IMR-90 (cell line): ENCODE measurements at regions not wholly inside any gene's neighbourhood (a gene's known extent, or its start where the extent isn't known, plus 50 kb on each side); places are given as distances from the start of the nearest gene placed in this dataset.

Experiments used
- ATAC-seq: fragments of 200-7000 bp; cut with Tn5 transposase; 2 replicates; pipeline ENCODE4 v1.9.1; 2020; ENCODE audit warnings: low read depth, mild to moderate bottlenecking, moderate library complexity
- BruUV-seq: library from RNA; stranded (reverse); fragments of 400-500 nt; replicated peaks from 2 replicates; lab custom pipeline; 2021; lab: Mats Ljungman, UMichigan
- CTCF ChIA-PET: fragments of 300-600 bp; formaldehyde crosslinking; extraction: SDS; loops from one replicate; lab custom pipeline; 2021; ENCODE audit warnings: antibody characterized with exemption; lab: Yijun Ruan, JAX
- POLR2A ChIA-PET: fragments of 300-600 bp; sonication (Branson Sonifier 250); formaldehyde crosslinking; loops from one replicate; lab custom pipeline; 2022; ENCODE audit warnings: antibody characterized with exemption; ENCODE audit not compliant: unreplicated experiment; lab: Charles Lee
- DNase-seq: peaks from one replicate; pipeline ENCODE4 v3.0.0; 2013
- H2AFZ ChIP-seq: replicated peaks from 2 replicates; pipeline ENCODE3; 2013; ENCODE audit warnings: low read length, mild to moderate bottlenecking; ENCODE audit not compliant: poor library complexity
- H2AK5ac ChIP-seq: 2 replicates; pipeline ENCODE4 v1.6.1; 2013; ENCODE audit warnings: low read depth, low read length, inconsistent platforms
- H2AK9ac ChIP-seq: replicated peaks from 2 replicates; pipeline ENCODE3; 2013; ENCODE audit warnings: mild to moderate bottlenecking, low read depth, low read length, moderate library complexity; ENCODE audit not compliant: poor library complexity
- H2BK120ac ChIP-seq: 2 replicates; pipeline ENCODE4 v1.6.1; 2013; ENCODE audit warnings: low read depth, low read length, inconsistent platforms
- H2BK15ac ChIP-seq: 3 replicates; pipeline ENCODE4 v1.6.1; 2013; ENCODE audit warnings: low read depth, low read length, inconsistent platforms
- H2BK20ac ChIP-seq: 2 replicates; pipeline ENCODE4 v1.6.1; 2013; ENCODE audit warnings: low read depth, mild to moderate bottlenecking, inconsistent platforms, low read length, moderate library complexity
- H2BK5ac ChIP-seq: 2 replicates; pipeline ENCODE4 v1.6.1; 2013; ENCODE audit warnings: mild to moderate bottlenecking, low read depth, low read length, inconsistent platforms; ENCODE audit not compliant: poor library complexity, severe bottlenecking
- H3K14ac ChIP-seq: replicated peaks from 2 replicates; pipeline ENCODE4 v1.6.1; 2013; ENCODE audit warnings: low read depth, low read length, inconsistent platforms
- H3K18ac ChIP-seq: 2 replicates; pipeline ENCODE4 v1.6.1; 2013; ENCODE audit warnings: low read depth, low read length, control low read depth
- H3K23ac ChIP-seq: 2 replicates; pipeline ENCODE4 v1.6.1; 2013; ENCODE audit warnings: low read depth, low read length, inconsistent platforms
- H3K27ac ChIP-seq: 2 replicates; pipeline ENCODE4 v1.5.1; 2013; ENCODE audit warnings: mild to moderate bottlenecking, control low read depth, low read length; ENCODE audit not compliant: insufficient read depth
- H3K27me3 ChIP-seq: 2 replicates; pipeline ENCODE4 v1.6.1; 2013; ENCODE audit warnings: low read length; ENCODE audit not compliant: control insufficient read depth, insufficient read depth
- H3K36me3 ChIP-seq: 2 replicates; pipeline ENCODE4 v1.6.1; 2013; ENCODE audit warnings: low read length, mixed read lengths; ENCODE audit not compliant: control insufficient read depth, insufficient read depth
- H3K4ac ChIP-seq: 2 replicates; pipeline ENCODE4 v1.6.1; 2013; ENCODE audit warnings: low read depth, low read length, inconsistent platforms
- H3K4me1 ChIP-seq: 2 replicates; pipeline ENCODE4 v1.6.1; 2013; ENCODE audit warnings: low read length, mixed read lengths; ENCODE audit not compliant: control insufficient read depth, insufficient read depth
- H3K4me2 ChIP-seq: 2 replicates; pipeline ENCODE4 v1.6.1; 2013; ENCODE audit warnings: low read depth, mild to moderate bottlenecking, control low read depth, low read length, moderate library complexity
- H3K4me3 ChIP-seq: 2 replicates; pipeline ENCODE4 v1.5.1; 2013; ENCODE audit warnings: low read depth, mild to moderate bottlenecking, control low read depth, low read length, moderate library complexity; ENCODE audit not compliant: insufficient read depth
- H3K56ac ChIP-seq: 2 replicates; pipeline ENCODE4 v1.6.1; 2013; ENCODE audit warnings: low read length, inconsistent platforms; ENCODE audit not compliant: insufficient read depth; ENCODE audit errors: extremely low read depth
- H3K79me1 ChIP-seq, 2 experiments: 2 replicates each; pipeline ENCODE4 v1.6.1; 2013; ENCODE audit warnings: low read length in 2 of 2, inconsistent platforms in 1 of 2, low read depth in 1 of 2
- H3K9ac ChIP-seq: 2 replicates; pipeline ENCODE4 v1.6.1; 2013; ENCODE audit warnings: low read depth, low read length, control low read depth
- H3K9me1 ChIP-seq: 2 replicates; pipeline ENCODE4 v1.6.1; 2013; ENCODE audit warnings: low read length, inconsistent platforms; ENCODE audit not compliant: insufficient read depth
- H3K9me3 ChIP-seq: 2 replicates; pipeline ENCODE4 v1.6.1; 2013; ENCODE audit warnings: low read length; ENCODE audit not compliant: control insufficient read depth, insufficient read depth
- H4K20me1 ChIP-seq: 2 replicates; pipeline ENCODE4 v1.6.1; 2013; ENCODE audit warnings: low read length, inconsistent platforms; ENCODE audit not compliant: insufficient read depth
- H4K5ac ChIP-seq: 2 replicates; pipeline ENCODE4 v1.6.1; 2013; ENCODE audit warnings: mild to moderate bottlenecking, low read depth, low read length, control low read depth
- H4K8ac ChIP-seq, 2 experiments: 2 replicates each; pipeline ENCODE4 v1.6.1; 2013; ENCODE audit warnings: low read depth in 2 of 2, low read length in 2 of 2, control low read depth in 1 of 2, inconsistent platforms in 1 of 2
- H4K91ac ChIP-seq: 2 replicates; pipeline ENCODE4 v1.6.1; 2013; ENCODE audit warnings: low read depth, low read length, inconsistent platforms; ENCODE audit not compliant: insufficient read depth
- BHLHE40 ChIP-seq: fragments of 150-350 bp; IDR thresholded peaks from 2 replicates; pipeline ENCODE4 v1.6.1; 2016; ENCODE audit warnings: mild to moderate bottlenecking, low read depth, low read length
- CEBPB ChIP-seq: IDR thresholded peaks from 2 replicates; pipeline ENCODE4 v1.6.1; 2012; ENCODE audit warnings: low read depth, low read length, improper control_type of control experiment
- CHD1 ChIP-seq: IDR thresholded peaks from 2 replicates; pipeline ENCODE4 v1.6.1; 2012; ENCODE audit warnings: low read depth, low read length, improper control_type of control experiment
- CTCF ChIP-seq: conservative IDR thresholded peaks from 2 replicates; pipeline ENCODE4 v1.5.1; 2012; ENCODE audit warnings: mild to moderate bottlenecking, low read depth, low read length, improper control_type of control experiment
- ELK1 ChIP-seq: fragments of 150-350 bp; IDR thresholded peaks from 2 replicates; pipeline ENCODE4 v1.6.1; 2016; ENCODE audit warnings: low read depth, mild to moderate bottlenecking, low read length, moderate library complexity, borderline replicate concordance
- FOS ChIP-seq: fragments of 150-350 bp; IDR thresholded peaks from 2 replicates; pipeline ENCODE4 v1.6.1; 2016; ENCODE audit warnings: low read depth, low read length
- MAFK ChIP-seq: IDR thresholded peaks from 2 replicates; pipeline ENCODE4 v1.6.1; 2012; ENCODE audit warnings: low read depth, low read length, improper control_type of control experiment
- MAZ ChIP-seq: IDR thresholded peaks from 2 replicates; pipeline ENCODE4 v1.6.1; 2012; ENCODE audit warnings: low read depth, mild to moderate bottlenecking, low read length, improper control_type of control experiment, moderate library complexity, borderline replicate concordance
- MXI1 ChIP-seq: IDR thresholded peaks from 2 replicates; pipeline ENCODE4 v1.6.1; 2012; ENCODE audit warnings: low read depth, mild to moderate bottlenecking, low read length, moderate library complexity, borderline replicate concordance
- NFE2L2 ChIP-seq: fragments of 150-350 bp; IDR thresholded peaks from 2 replicates; pipeline ENCODE4 v1.6.1; 2016; ENCODE audit warnings: low read depth, mild to moderate bottlenecking, low read length
- POLR2A ChIP-seq: IDR thresholded peaks from 2 replicates; pipeline ENCODE4 v1.6.1; 2012; ENCODE audit warnings: mild to moderate bottlenecking, low read depth, low read length
- RAD21 ChIP-seq: IDR thresholded peaks from 2 replicates; pipeline ENCODE4 v1.6.1; 2012; ENCODE audit warnings: low read length, improper control_type of control experiment
- RCOR1 ChIP-seq: IDR thresholded peaks from 2 replicates; pipeline ENCODE4 v1.6.1; 2012; ENCODE audit warnings: mild to moderate bottlenecking, low read length, improper control_type of control experiment; ENCODE audit not compliant: insufficient replicate concordance
- RFX5 ChIP-seq: IDR thresholded peaks from 2 replicates; pipeline ENCODE4 v1.8.0; 2012; ENCODE audit warnings: low read depth, mild to moderate bottlenecking, low read length, moderate library complexity
- SMC3 ChIP-seq: fragments of 150-350 bp; IDR thresholded peaks from 2 replicates; pipeline ENCODE4 v1.6.1; 2016; ENCODE audit warnings: low read depth, mild to moderate bottlenecking, antibody characterized with exemption, low read length, moderate library complexity
- USF2 ChIP-seq: fragments of 150-350 bp; IDR thresholded peaks from 2 replicates; pipeline ENCODE4 v1.6.1; 2017; ENCODE audit warnings: mild to moderate bottlenecking, antibody characterized with exemption, low read length, low read depth
- dilution Hi-C: fragments of 300-500 bp; cut with HindIII; formaldehyde crosslinking; loops from one replicate; pipeline ENCODE4 v1.14.3; 2018; ENCODE audit warnings: low sequenced_read_pairs; ENCODE audit not compliant: unreplicated experiment
- in situ Hi-C: fragments of 300-500 bp; cut with MboI; formaldehyde crosslinking; loops from 3 replicates; pipeline ENCODE4 v1.14.3; 2019; ENCODE audit warnings: low sequenced_read_pairs, inconsistent platforms, mixed read lengths
- intact Hi-C: fragments of 100-400 bp; cut with micrococcal nuclease; formaldehyde crosslinking; loops from 2 replicates; pipeline ENCODE4 v1.10.0; 2022

- no peak for TF ChIP-seq ELK1
- no peak for TF ChIP-seq USF2
- TF ChIP-seq CHD1, result no peak
- TF ChIP-seq RCOR1, result no peak
- TF ChIP-seq FOS, result no peak
- TF ChIP-seq CEBPB, result no peak
- TF ChIP-seq CTCF, result no peak
- no peak for TF ChIP-seq NFE2L2
- no peak for TF ChIP-seq RAD21
- TF ChIP-seq MXI1, result no peak
- no peak for TF ChIP-seq POLR2A
- TF ChIP-seq RFX5, result no peak
- TF ChIP-seq MAZ, result no peak
- no peak for TF ChIP-seq BHLHE40
- TF ChIP-seq MAFK, result no peak
- no peak for TF ChIP-seq SMC3
- peaks cover 9% of the 10 kb centered on the region for H3K9me3 ChIP-seq
- H3K27me3 ChIP-seq, result no peaks in the 10 kb centered on the region
- no peak overlapping the region for H4K91ac ChIP-seq
- H3K23ac ChIP-seq, result no peak overlapping the region
- no peak overlapping the region for H2BK120ac ChIP-seq
- H3K56ac ChIP-seq, result no peak overlapping the region
- no peak overlapping the region for H3K18ac ChIP-seq
- ChIA-PET POLR2A (no interaction called here), CTCF (no interaction called here)
- no peak overlapping the region for H2AK9ac ChIP-seq
- no peak overlapping the region for H3K14ac ChIP-seq
- no peak overlapping the region for H3K4me2 ChIP-seq
- no peaks in the 10 kb centered on the region for H4K20me1 ChIP-seq
- H3K9ac ChIP-seq, result no peak overlapping the region
- no peak overlapping the region for H3K27ac ChIP-seq
- no peak overlapping the region for H3K4me3 ChIP-seq
- H3K36me3 ChIP-seq, result no peaks in the 10 kb centered on the region
- H3K4me1 ChIP-seq, result no peaks in the 10 kb centered on the region
- no peak overlapping the region for H2AK5ac ChIP-seq
- intact Hi-C loops (loop anchor here (5.0 kb wide), 1 partner anchor 173 kb away; no protein-coding TSS in a partner anchor), in situ Hi-C loops (no loop called here), dilution Hi-C loops (no loop called here)
- no peaks in the 10 kb centered on the region for H3K79me1 ChIP-seq
- H3K9me1 ChIP-seq, result no peaks in the 10 kb centered on the region
- H2AFZ ChIP-seq, result no peak overlapping the region
- H2BK20ac ChIP-seq, result no peak overlapping the region
- BruUV-seq, result no TSS peak
- no peak overlapping the region for H2BK5ac ChIP-seq
- no peak for DNase-seq
- H4K5ac ChIP-seq, result no peak overlapping the region
- H2BK15ac ChIP-seq, result no peak overlapping the region
- H4K8ac ChIP-seq, result no peak overlapping the region
- ATAC-seq, result no peak
- H3K4ac ChIP-seq, result no peak overlapping the region
These were observed 111.9 kb upstream of the VRK2 start for GRCh38 chr2:57934659-57935058.
